CD1c-positive myeloid dendritic cell (primary cell): ENCODE measurements at regions not wholly inside any gene's neighbourhood (a gene's known extent, or its start where the extent isn't known, plus 50 kb on each side); places are given as distances from the start of the nearest gene placed in this dataset.

ENCODE experiments used
- DNase-seq: peaks from one replicate; pipeline ENCODE4 v3.0.0-alpha.2; 2016; ENCODE audit errors: extremely low spot score

DNA sequence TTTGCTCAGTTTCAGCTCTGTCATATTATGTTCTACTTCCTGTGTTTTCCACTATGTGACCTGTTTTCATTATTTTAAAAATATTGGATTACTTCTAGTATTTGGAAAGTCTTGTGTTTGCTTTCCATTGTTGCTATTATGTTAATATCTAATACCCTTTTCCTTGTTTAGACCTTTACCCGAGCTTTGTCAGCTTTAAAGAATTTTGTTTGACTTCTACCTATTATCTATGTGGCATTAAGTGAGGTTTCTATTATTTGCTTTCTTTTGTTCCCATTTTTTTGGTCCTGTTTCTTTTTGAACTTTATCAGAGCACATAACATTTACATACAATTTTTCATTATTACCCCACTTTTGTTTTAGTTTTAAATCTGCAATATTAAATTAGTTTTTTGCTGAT, 202.7 kb downstream of the MANEA start:
- DNase-seq: no peak

DNA sequence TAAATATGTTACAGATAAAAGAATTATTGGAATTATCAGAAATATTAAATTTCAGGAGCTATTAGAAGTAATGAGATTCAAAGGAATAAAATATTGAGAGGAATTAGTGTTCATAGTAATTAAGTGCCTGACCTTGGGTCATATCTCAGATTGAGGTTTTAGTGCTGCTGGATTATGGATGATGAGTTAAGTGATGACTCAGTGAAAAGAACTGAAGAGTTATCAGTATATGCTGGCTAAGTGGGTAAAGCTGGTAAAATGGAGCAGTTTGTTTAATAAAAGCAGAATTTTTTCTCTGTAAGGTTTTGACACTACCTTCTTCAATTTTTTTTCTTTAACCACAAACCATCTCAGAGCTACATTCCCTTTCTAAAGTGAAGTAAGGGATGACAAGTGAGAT, 206.7 kb downstream of the MANEA start:
- no peak for DNase-seq

DNA sequence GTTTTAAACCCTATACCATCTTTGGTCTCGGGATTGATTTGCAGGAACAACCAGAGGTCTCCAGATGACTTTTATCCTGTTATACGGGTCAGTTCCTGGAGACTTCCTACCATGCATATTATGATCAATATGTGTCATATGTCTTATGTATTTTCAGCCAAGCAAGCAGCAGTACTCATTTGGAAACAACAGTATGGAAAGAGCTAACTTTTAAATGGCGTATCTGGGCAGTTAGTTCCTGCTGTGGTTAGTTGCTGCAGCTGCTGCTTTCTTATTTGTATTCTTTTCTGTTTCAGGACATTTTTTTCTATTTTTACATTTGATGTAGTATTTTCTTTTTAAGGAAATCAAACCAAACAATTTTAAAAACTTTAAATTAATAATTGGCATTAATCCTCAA, 207.5 kb downstream of the MANEA start:
- DNase-seq: no peak

DNA sequence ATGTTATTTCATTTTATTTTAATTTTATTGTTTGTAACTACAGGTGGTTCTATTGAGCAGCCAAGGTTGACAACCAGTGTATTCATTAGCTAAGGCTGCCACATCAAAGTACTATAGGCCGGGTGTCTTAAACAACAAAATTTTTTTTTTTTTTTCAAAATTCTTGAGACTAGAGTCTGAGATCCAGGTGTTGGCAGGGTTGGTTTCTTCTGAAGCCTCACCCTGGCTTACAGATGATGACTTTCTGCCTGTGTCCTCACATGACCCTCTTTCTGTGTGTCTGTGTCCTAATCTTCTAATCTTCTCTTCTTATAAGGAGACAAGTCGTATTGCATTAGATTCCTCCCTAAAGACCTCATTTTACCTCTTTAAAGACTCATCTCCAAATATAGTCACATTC, 208.4 kb downstream of the MANEA start:
- no peak for DNase-seq

DNA sequence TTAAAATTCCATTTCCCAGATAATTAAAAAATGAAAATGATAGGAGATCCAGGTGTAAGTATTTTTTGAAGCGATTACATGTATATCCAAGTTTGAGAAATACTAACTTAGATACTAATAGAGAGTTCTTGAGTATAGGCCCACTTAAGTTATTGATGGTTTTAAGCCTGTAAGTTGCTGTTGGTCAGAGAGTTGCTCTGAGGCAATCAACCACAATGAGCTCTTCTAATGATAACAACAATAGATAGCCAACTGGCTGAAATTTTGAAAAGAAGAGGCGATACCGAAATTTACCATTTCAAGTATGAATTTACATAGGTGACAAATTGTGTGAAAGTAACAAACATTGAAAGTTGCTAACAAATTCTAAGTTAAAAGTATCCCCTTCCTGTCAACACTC, 209.5 kb downstream of the MANEA start:
- DNase-seq: no peak

DNA sequence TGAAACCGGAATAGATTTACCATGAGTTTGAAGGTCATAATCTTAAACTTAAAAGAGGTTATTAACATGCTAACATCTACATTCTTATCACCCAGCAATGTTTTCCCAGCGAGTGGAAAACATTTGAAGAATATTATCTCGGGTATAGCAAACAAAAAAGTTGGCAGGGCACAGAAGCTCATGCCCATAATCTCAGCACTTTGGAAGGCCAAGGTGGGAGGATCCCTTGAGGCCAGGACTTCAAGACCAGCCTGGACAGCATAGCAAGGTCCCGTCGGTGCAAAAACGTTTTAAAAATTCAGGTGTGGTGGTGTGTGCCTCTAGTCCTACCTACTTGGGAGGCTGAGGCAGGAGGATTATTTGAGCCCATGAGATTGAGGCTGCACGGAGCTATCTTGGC, 213.5 kb downstream of the MANEA start:
- no peak for DNase-seq

DNA sequence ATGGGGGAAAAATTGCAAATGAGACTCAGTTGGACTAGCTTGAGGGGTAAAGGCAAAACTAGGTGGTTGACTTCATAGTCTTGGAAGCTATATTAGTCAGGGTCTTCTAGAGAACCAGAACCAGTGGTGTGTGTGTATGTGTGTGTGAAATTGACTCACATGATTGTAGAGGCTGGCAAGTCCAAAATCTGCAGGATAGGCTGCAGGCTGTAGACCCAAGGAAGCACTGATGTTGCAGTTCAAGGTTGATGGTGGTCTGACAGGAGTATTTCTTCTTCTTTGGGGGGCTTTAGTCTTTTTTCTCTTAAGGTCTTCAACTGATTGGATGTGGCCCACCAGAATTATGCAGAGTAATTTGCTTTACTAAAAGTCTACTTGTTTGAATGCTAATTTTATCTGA, 217.4 kb downstream of the MANEA start:
- no peak for DNase-seq

DNA sequence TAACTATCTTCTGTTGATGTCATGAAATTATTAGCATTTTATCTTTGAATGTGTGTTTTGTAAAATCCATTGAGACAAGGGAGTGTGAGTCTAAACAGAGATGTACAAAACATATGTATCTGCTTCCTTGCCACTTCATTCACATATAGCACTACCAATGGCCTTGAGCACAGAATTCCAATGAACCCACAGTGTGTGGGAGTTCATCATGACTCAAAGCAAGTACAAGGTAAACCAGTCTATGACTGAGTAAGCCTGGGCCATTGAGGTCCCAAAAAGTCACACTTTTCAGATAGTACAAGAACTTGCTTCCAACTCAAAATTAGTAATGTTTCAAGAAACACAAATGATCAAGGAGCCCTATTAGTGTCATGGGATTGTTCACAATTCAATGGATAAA, 218.6 kb downstream of the MANEA start:
- no peak for DNase-seq

DNA sequence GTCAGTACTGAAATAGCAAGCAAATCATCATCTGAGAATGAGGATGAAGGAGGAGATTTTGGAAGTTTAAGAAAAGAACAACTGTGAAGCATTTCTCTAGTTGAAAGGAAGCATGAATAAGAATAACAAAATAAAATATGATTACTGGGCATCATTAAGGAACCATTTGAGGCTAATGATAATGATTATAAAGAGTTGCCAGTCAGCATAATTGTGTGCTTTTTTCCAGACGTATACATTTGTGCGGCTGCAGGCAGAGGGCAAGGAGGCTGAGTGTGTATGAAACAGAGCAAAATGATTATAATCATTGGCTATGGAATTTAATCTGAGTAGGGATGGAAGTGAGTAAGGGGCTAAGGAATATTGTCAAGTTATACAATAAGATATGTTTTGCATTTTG, 218.7 kb upstream of the FUT9 start:
- no peak for DNase-seq

DNA sequence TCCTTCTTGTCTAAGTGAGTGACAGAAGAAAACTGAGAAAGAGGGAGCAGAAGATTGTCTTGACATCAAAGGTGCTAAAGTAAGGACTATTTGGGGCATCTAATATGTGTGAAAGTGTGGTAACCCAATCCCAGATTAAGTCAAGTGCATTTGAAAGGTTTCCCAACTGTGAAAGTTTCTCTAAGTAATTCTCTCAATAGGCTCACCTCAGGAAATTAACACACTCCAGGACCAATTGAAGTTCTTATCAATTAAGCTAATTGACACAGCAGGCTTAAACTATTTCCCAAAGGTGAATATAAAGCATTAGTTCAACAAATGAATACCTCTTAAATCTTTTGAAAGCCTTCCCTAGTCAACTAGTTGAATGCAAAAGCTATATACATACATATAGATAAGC, 212.8 kb upstream of the FUT9 start:
- no peak for DNase-seq

DNA sequence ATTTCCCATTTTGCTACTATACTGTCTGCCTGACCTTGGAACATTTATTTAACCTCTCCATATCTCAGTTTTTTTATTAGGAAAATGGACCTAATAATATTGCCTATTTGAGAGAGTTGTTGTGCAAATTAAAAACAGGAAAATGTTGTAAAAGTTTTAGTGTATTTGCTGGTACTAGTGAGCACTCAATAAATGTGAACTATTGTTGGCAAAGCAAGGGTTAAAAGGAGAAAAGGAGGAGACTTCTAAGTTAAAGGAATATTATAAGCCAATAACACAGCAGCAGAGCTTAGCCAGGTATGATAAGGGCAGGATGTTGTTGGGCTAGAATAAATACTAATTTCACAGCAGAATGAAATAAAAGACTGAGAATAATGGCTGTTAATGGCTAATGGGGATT, 211.9 kb upstream of the FUT9 start:
- DNase-seq: no peak

DNA sequence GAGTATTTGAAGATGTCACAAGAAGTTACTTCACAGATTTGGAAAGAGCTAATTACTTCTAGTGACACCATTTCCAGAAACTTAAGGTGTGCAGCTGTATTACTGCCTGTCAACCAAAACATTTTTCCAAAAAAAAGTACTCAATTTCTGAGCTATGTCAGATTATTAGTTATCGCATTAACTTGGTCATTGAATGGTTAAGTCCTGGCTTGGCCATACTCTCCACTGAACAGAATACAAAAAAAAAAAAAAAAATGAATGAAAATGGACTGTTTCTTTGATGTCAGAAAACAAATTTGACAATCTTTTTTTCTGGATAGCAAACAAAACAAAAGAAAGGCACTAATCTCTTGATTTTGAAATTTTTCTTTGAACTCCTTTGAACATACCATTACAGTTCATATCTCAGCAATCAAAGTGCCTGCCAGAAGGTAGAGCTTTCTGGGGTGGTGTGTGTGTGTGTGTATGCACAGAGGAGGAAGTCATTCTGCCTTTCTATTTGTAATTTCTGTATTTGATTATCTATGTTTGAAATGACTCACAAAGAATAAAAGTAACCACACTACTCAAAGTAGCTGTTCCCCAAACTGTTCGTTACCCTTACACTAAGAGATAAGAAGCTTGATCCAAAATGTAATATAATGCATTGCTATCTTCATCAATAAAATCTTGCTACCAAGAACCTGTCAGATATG, 210.8 kb upstream of the FUT9 start:
- no peak for DNase-seq

DNA sequence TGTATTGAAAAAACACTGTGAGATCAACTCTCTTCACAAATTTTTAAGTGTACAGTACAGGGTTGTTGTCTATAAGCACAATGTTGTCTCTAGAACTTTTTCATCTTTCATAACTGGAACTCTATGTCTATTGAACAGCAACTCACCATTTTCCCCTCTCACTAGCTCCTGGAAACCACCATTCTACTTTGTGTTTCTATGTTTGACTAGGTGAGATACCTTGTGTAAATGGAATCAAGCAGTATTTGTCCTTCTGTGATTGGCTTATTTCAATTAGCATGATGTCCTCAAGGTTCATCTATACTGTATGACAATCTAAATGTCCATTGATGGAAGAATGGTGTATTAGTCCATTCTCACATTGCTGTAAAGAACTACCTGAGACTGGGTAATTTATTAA, 210.1 kb upstream of the FUT9 start:
- DNase-seq: no peak

DNA sequence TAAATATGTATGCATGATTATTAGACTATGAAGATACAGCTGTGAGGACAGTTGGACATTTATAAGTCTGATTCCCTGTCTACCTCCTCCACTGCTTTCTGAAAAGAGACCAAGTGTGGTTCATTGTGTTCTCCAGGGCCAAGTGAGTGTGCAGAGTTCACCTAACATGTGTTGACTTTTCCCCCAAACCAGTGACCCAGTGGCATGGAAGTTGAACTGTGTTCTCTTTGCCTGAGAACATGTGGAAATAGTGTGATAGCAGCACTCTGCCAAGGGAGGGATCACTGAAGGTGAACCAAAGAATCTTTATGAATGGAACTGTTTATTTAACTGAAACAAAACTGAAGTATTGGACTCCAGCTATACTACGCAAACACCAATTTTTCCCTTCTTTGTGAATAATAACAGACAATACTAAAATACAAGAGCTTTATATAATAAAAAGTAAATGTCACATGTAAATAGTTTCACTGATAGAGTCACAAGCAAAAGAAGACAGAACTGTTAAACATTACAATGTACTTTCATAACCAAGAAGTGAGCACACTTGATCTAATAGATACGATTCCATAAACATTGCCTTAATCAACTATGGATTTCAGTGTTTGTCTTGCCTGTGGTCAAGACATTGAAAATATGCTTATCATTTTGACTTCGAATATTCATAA, 200.3 kb upstream of the FUT9 start:
- no peak for DNase-seq

DNA sequence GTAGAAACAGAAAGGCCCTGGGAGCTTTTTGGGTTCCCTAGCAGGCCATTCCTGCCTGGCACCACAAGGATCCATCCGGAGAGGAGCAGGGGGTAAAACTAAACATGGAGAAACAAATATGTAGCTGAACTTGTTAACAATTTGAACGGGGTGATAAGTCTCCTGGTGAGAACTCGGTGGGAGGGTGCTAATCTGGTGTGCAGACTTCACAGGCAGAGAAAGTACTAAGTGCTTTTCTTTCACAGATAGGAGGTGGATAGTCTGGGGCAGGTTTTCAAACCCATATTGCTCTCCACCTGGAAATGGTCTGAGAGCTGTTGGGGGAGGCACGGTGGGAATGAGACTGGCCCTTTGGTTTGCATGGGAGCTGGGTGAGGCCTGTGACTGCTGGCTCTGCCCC, 196.3 kb upstream of the FUT9 start:
- no peak for DNase-seq

DNA sequence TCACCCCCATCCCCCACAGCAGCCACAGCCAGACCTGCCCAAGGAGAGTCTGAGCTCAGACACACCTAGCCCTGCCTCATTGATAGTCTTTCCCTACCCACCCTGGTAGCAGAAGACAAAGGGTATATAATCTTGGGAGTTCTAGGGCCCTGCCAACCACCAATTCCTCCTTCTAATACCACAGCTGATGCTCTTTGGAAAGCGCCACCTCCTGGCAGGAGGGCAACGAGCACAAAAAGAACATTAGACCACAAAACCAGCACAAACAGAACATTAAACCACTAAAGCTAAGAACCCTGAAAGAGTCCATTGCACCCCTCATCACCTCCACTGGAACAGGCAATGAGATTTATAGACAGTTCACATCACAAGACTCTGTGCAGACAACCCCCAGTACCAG, 195.8 kb upstream of the FUT9 start:
- DNase-seq: no peak

DNA sequence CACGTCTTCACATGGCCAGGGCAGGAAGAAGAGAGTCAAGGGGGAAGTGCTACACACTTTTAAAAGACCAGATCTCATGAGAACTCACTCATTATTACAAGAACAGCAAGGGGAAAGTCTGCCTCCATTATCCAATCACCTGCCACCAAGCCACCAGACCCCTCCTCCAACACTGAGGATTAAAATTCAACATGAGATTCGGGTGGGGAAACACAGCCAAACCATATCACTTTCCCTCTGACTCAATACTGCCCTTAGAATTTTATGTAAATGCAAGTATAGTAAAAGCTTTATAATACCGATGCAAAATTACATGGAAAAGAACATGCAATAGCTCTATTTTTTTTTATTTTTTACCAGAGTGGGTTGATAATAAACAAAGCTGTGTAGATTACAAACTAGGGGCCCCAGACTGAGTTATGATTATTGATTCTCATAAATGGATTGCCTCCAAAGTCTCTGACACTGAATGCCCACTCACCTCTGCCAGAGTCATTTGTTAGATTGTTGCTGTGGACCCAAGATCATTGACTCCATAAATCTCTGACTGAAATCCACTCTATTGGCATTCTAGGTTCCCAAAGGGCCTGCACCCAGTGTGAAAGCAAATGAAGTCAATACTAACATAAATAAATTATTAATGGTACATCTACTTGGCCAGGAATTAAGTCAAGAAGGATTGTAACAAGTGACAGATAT, 184.8 kb upstream of the FUT9 start:
- no peak for DNase-seq

DNA sequence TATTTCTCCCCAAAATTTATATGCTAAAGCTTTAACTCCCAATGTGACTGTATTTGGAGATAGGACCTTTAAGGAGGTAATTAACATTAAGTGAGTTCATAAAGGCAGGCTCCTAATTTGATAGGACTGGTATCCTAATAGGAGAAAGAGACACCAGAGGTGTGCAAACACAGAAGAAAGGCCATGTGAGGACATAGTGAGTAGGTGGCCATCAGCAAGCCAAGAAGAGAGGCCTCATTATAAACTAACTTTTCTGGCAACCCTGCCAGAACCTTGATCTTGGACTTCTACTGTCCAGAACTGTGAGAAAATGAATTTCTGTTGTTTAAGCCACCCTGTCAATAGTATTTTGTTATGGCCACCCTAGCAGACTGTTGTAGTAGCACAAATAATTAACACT, 177.9 kb upstream of the FUT9 start:
- DNase-seq: no peak

DNA sequence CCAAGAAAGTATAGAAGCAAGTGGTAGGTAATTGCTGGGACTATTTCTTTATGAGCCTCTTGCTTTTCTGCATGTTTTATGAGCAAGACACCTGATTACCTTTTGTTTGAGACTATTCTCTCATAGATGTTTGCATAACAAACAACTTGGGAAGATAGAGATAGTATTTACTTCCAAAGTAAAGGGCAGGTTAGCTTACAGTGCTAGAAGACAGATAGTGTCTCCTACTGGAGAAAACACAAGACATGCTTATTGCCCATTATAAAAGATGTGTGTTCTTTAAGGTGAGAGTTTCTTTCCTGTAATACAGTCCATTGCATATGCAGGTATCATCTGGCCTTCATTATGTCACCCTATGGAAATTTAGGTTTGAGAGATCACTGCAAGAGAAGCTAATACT, 174.2 kb upstream of the FUT9 start:
- no peak for DNase-seq

DNA sequence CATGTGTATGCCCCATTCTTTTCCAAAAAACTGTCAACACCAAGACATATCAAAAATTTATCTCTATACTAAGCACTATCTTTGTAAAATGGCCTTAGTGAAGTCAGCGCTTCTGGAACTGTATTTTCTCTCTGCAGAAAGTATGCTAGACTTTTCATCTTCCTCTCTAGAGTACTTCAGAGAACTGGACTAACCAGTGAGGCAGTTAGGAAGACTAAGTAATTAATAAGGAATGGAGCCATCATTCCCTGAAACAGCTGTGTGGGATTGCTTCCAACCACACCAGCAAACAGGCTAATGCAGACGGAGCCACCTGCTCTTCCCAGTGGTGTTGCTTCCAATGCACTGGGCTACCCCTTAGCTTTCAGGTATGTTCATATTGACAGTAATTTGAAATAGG, 169.1 kb upstream of the FUT9 start:
- DNase-seq: no peak

DNA sequence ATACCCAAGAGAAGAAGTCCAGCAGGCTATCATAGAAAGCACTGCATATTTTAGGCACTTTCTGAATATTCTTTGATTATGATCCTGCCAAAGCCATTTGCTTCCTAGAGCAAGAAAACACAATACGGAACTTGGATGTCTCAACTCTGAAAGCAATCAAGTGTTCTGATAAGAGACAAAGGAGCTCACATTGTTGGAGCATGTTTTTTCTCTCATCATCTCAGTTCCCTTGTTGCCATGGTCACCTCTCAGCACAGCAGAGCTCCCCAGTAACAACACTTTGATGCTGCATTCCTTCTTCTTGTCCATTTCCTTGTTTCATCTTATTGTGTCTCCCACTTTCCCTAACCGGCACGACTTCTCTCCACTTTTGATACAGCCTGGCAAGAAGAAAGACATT, 168.7 kb upstream of the FUT9 start:
- DNase-seq: no peak

DNA sequence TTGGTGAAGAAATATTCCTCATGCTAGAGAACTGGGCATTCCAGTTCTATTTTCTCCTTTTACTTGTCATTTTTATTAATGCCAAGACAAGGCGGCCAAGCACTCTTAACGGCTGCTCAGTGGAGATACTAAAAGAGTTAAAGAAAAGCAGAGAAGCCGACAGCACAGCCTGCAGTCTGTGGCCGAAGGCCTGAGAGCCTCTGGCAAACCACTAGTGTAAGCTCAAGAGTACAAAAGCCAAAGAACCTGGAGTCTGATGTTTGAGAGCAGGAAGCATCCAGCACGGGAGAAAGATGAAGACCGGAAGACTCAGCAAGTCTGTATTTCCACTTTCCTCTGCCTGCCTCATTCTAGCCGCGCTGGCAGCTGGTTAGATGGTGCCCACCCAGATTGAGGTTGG, 167.1 kb upstream of the FUT9 start:
- DNase-seq: no peak

DNA sequence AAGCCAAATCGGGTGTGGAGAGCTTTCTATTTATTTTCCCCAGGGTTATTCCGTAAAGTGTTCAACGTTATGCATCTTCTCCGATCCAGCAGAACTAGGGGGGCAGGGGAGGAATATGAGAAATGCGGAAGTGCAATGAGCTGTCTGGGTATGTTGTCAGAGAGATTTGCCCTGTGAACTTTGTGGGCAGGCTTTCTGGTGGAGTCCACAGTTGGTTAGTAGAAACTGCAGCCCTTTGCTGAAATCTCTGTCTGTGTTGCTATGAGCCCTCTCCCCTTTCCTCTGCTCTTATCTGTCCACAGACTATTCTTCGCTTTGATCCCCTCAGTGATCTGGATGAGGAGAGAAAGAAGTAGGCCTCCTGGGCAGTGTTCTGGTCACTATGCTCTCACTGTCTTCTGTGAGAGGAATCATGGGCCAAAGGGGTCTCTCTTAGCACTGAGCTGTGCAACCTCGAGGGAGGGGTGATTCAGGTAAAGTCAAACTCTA, 158.9 kb upstream of the FUT9 start:
- no peak for DNase-seq
